HEK293T (cell line): ENCODE measurements at regions not wholly inside any gene's neighbourhood (a gene's known extent, or its start where the extent isn't known, plus 50 kb on each side); places are given as distances from the start of the nearest gene placed in this dataset.

ENCODE experiments used
- CTCF ChIA-PET: fragments of 350-600 bp; formaldehyde crosslinking; extraction: SDS; loops from one replicate; lab custom pipeline; 2021; ENCODE audit warnings: antibody characterized with exemption, inconsistent platforms; lab: Yijun Ruan, JAX
- POLR2A ChIA-PET: fragments of 350-600 bp; formaldehyde crosslinking; extraction: SDS; loops from one replicate; lab custom pipeline; 2020; ENCODE audit warnings: antibody characterized with exemption, inconsistent platforms; lab: Yijun Ruan, JAX
- DNase-seq: peaks from one replicate; pipeline ENCODE4 v3.0.0; 2012; ENCODE audit warnings: mixed read lengths; ENCODE audit errors: extremely low spot score
- ARNT ChIP-seq: fragments of 450-650 bp; IDR thresholded peaks from 2 replicates; pipeline ENCODE4 v1.6.1; 2017; ENCODE audit warnings: mild to moderate bottlenecking
- BHLHE40 ChIP-seq: fragments of 450-650 bp; IDR thresholded peaks from 2 replicates; pipeline ENCODE4 v1.6.1; 2016; ENCODE audit warnings: mild to moderate bottlenecking, moderate library complexity, borderline replicate concordance
- CTBP1 ChIP-seq: fragments of 450-650 bp; IDR thresholded peaks from 2 replicates; pipeline ENCODE4 v1.6.1; 2016; ENCODE audit warnings: borderline replicate concordance
- ELF4 ChIP-seq: fragments of 450-650 bp; IDR thresholded peaks from 2 replicates; pipeline ENCODE4 v1.6.1; 2017; ENCODE audit warnings: antibody characterized with exemption
- FOXA1 ChIP-seq: fragments of 450-650 bp; IDR thresholded peaks from 2 replicates; pipeline ENCODE4 v1.6.1; 2016; ENCODE audit warnings: mild to moderate bottlenecking
- FOXK2 ChIP-seq: fragments of 450-650 bp; IDR thresholded peaks from 2 replicates; pipeline ENCODE4 v1.6.1; 2016; ENCODE audit warnings: mild to moderate bottlenecking
- FOXM1 ChIP-seq: fragments of 450-650 bp; IDR thresholded peaks from 2 replicates; pipeline ENCODE4 v1.6.1; 2017; ENCODE audit warnings: mild to moderate bottlenecking, borderline replicate concordance
- HDGF ChIP-seq: fragments of 450-650 bp; IDR thresholded peaks from 2 replicates; pipeline ENCODE4 v1.6.1; 2017; ENCODE audit warnings: antibody characterized with exemption, borderline replicate concordance
- L3MBTL2 ChIP-seq: fragments of 450-650 bp; conservative IDR thresholded peaks from 2 replicates; pipeline ENCODE4 v1.6.1; 2016; ENCODE audit warnings: mild to moderate bottlenecking
- LEF1 ChIP-seq: fragments of 450-650 bp; IDR thresholded peaks from 2 replicates; pipeline ENCODE4 v1.6.1; 2017; ENCODE audit warnings: mild to moderate bottlenecking, borderline replicate concordance
- NFRKB ChIP-seq: fragments of 450-650 bp; IDR thresholded peaks from 2 replicates; pipeline ENCODE4 v1.6.1; 2016; ENCODE audit warnings: mild to moderate bottlenecking, moderate library complexity
- SP1 ChIP-seq: fragments of 450-650 bp; IDR thresholded peaks from 2 replicates; pipeline ENCODE4 v1.6.1; 2017
- SUZ12 ChIP-seq: fragments of 450-650 bp; IDR thresholded peaks from 2 replicates; pipeline ENCODE4 v1.6.1; 2016; ENCODE audit warnings: mild to moderate bottlenecking
- TARDBP ChIP-seq: fragments of 450-650 bp; IDR thresholded peaks from 2 replicates; pipeline ENCODE4 v1.6.1; 2016
- ZNF384 ChIP-seq: fragments of 450-650 bp; IDR thresholded peaks from 2 replicates; pipeline ENCODE4 v1.6.1; 2016
- TF ChIP-seq, protein P1 (sequence below): fragments of 450-650 bp; IDR thresholded peaks from 2 replicates; pipeline ENCODE4 v1.6.1; 2016

- DNase-seq = no peak
- CTCF ChIA-PET = interaction anchor here (0.7 kb wide), 1 partner anchor 22 kb away, joined by 4 read pairs; no protein-coding TSS in a partner anchor
- TF ChIP-seq ELF4 = no peak
- no peak for TF ChIP-seq BHLHE40
- no peak for TF ChIP-seq CTBP1
- TF ChIP-seq FOXA1 = no peak
- TF ChIP-seq, protein P1, sequence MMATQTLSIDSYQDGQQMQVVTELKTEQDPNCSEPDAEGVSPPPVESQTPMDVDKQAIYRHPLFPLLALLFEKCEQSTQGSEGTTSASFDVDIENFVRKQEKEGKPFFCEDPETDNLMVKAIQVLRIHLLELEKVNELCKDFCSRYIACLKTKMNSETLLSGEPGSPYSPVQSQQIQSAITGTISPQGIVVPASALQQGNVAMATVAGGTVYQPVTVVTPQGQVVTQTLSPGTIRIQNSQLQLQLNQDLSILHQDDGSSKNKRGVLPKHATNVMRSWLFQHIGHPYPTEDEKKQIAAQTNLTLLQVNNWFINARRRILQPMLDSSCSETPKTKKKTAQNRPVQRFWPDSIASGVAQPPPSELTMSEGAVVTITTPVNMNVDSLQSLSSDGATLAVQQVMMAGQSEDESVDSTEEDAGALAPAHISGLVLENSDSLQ = no peak
- TF ChIP-seq NFRKB = no peak
- TF ChIP-seq HDGF = no peak
- no peak for TF ChIP-seq ARNT
- TF ChIP-seq SUZ12 = no peak
- TF ChIP-seq L3MBTL2 = no peak
- no peak for TF ChIP-seq FOXK2
- POLR2A ChIA-PET = no interaction called here
Measured at GRCh38 chr12:113524495-113524894, 52.8 kb upstream of the LHX5 start.

- DNase-seq = no peak
- no peak for TF ChIP-seq FOXK2
- TF ChIP-seq NFRKB = no peak
- TF ChIP-seq ARNT = no peak
- no peak for TF ChIP-seq L3MBTL2
- TF ChIP-seq HDGF = no peak
- TF ChIP-seq SP1 = no peak
- TF ChIP-seq SUZ12 = no peak
- TF ChIP-seq CTBP1 = no peak
- TF ChIP-seq ZNF384 = no peak
- TF ChIP-seq TARDBP = no peak
- no peak for TF ChIP-seq LEF1
- TF ChIP-seq, protein P1 = no peak
- no peak for TF ChIP-seq FOXM1
- TF ChIP-seq FOXA1 = no peak
- no peak for TF ChIP-seq ELF4
- no peak for TF ChIP-seq BHLHE40
- ChIA-PET CTCF (no interaction called here), POLR2A (no interaction called here)
Measured at GRCh38 chr12:113521708-113522107, 50.0 kb upstream of the LHX5 start.
